ENCODE measurements at regions not wholly inside any gene's neighbourhood (a gene's known extent, or its start where the extent isn't known, plus 50 kb on each side); places are given as distances from the start of the nearest gene placed in this dataset.
"Not testable (repeated sequence)": the region's sequence is repeated elsewhere in the genome, so short reads cannot be mapped to it uniquely, and the experiment has no call there.

GRCh38 chr13:62388515-62388914 lies 972.9 kb upstream of the PCDH20 start:
- Histone ChIP-seq H3K9me3 (no peaks in the 10 kb centered on the region), H3K4me3 (no peak overlapping the region), H3K36me3 (no peaks in the 10 kb centered on the region), H4K20me1 (no peaks in the 10 kb centered on the region), H3K9ac (no peak overlapping the region), H3K4me2 (no peak overlapping the region), H3K4me1 (no peaks in the 10 kb centered on the region), H3K27me3 (no peaks in the 10 kb centered on the region), H3K27ac (no peak overlapping the region)
- no peak for TF ChIP-seq Cebpa-rat (IDR thresholded peaks at IDR 0.05)

DNA sequence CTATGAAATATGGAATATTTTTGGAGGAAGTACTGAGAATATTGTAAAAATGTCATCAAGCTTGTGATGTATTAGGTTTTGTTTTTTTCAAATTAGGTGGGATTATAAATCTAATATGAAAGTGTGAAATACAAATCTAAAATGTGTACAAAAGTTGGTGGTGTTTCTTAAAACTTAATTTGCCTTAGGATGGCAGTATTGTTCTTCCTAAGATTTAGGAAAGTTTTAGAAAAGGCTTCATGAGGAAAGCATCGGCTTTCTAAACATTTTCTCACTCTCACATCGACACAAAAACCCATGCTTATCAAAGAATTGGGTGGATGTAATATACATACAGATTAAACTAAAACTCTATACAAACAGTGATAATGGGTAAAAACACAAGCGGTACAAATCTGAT lies 972.0 kb upstream of the PCDH20 start:
- no peak overlapping the region for H3K27ac ChIP-seq
- no peak overlapping the region for H3K4me2 ChIP-seq
- no peak for TF ChIP-seq Cebpa-rat (IDR thresholded peaks at IDR 0.05)
- no peaks in the 10 kb centered on the region for H3K4me1 ChIP-seq
- no peak overlapping the region for H3K9ac ChIP-seq
- H3K27me3 ChIP-seq, result no peaks in the 10 kb centered on the region
- no peak overlapping the region for H3K4me3 ChIP-seq
- H3K36me3 ChIP-seq, result no peaks in the 10 kb centered on the region
- H4K20me1 ChIP-seq, result no peaks in the 10 kb centered on the region
- no peaks in the 10 kb centered on the region for H3K9me3 ChIP-seq

GRCh38 chr13:62379241-62379640 lies 963.6 kb upstream of the PCDH20 start:
- H3K27me3 ChIP-seq, H3K9me3 ChIP-seq, H3K27ac ChIP-seq, H3K4me2 ChIP-seq, H3K9ac ChIP-seq, H3K36me3 ChIP-seq, H3K4me3 ChIP-seq, H3K4me1 ChIP-seq, H4K20me1 ChIP-seq: not testable (repeated sequence)

DNA sequence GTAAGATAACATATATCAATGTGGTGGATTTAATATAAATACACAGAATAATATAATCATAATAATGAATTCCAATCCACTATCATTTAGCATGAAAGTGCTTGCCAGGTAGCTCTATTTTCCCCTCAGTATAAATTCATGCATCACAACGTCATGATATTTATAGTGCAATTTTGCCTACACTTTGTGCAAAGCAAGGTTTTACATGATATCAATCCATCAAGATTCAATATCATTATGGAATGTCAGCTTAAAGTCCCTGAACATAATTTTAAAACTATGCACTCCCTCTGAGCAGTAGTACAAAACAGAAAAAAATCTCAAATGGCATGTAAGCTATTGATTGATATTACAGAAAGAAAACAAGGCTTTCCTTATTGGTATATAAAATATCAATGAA lies 962.2 kb upstream of the PCDH20 start:
- no peak for TF ChIP-seq Cebpa-rat (IDR thresholded peaks at IDR 0.05)
- Histone ChIP-seq H3K4me1 (no peaks in the 10 kb centered on the region), H3K27me3 (no peaks in the 10 kb centered on the region), H3K27ac (no peak overlapping the region), H3K4me2 (no peak overlapping the region), H3K36me3 (no peaks in the 10 kb centered on the region), H3K4me3 (no peak overlapping the region), H3K9me3 (0 out of 2 replicates have a peak, but pooled peaks cover 3% of the 10 kb centered on the region), H3K9ac (no peak overlapping the region), H4K20me1 (no peaks in the 10 kb centered on the region)

GRCh38 chr13:62375653-62376052 lies 960.0 kb upstream of the PCDH20 start:
- Histone ChIP-seq H3K36me3 (no peaks in the 10 kb centered on the region), H3K9me3 (0 out of 2 replicates have a peak, but pooled peaks cover 3% of the 10 kb centered on the region), H3K4me3 (no peak overlapping the region), H3K27ac (no peak overlapping the region), H3K9ac (no peak overlapping the region), H3K27me3 (no peaks in the 10 kb centered on the region), H3K4me1 (no peaks in the 10 kb centered on the region), H4K20me1 (no peaks in the 10 kb centered on the region), H3K4me2 (no peak overlapping the region)
- no peak for TF ChIP-seq Cebpa-rat (IDR thresholded peaks at IDR 0.05)

DNA sequence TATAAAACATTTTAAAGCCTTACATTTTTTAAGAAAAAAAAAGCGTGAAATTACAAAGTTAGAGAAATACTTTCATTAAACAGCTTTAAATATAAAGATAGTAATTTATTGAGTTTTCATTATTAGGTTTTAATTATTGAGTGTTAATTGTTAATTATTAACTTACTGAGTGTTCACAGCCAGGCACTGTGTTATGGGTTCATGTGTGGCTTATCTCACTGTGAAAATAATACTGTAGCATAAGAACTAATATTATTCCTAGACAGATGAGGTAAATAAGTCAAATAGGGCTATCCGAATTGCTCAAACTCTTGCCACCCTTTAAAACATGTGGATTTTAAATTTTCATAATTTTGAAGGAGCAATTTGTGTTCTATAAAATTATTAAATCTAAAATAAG lies 956.1 kb upstream of the PCDH20 start:
- Histone ChIP-seq H3K4me3 (no peak overlapping the region), H3K27ac (no peak overlapping the region), H3K9me3 (peaks cover 8% of the 10 kb centered on the region; the same call in 1 of the 2 replicates), H3K4me2 (no peak overlapping the region), H3K4me1 (no peaks in the 10 kb centered on the region), H3K36me3 (no peaks in the 10 kb centered on the region), H4K20me1 (no peaks in the 10 kb centered on the region), H3K27me3 (no peaks in the 10 kb centered on the region), H3K9ac (no peak overlapping the region)
- TF ChIP-seq Cebpa-rat (IDR thresholded peaks at IDR 0.05), result no peak

DNA sequence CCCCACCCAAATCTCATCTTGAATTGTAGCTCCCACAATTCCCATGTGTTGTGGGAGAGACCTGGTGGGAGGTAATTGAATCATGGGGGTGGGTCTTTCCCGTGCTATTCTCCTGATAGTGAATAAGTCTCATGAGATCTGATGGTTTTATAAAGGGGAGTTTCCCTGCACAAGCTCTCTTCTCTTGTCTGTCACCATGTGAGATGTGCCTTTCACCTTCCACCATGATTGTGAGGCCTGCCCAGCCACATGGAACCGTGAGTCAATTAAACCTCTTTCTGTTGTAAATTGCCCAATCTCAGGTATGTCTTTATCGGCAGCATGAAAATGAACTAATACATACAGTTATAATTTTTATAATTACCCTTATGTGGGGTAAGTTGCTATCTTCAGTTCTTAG lies 952.3 kb upstream of the PCDH20 start:
- not testable (repeated sequence) for H3K36me3 ChIP-seq, H3K27ac ChIP-seq, H3K9me3 ChIP-seq, H3K4me3 ChIP-seq, H4K20me1 ChIP-seq, H3K4me1 ChIP-seq, H3K9ac ChIP-seq, H3K27me3 ChIP-seq, H3K4me2 ChIP-seq

DNA sequence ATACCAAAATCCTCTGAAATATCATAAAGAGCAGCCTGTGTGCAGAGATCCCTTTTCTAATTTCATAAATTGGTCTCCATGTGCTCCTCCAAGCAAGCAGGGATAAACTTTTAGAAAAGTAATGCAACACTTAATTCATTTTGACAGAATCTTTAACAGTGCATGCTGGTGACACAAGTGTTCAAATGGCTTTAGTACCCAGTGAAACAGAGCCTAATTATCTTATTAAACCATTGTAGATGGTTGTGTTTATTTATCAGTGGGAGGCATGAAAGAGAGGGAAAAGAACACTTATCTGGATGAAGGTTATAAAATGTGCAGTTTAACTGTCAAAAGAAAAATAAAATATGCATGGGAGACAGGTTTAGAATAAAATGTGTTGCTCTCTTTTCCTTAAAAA lies 945.0 kb upstream of the PCDH20 start:
- H3K4me1 ChIP-seq, result no peaks in the 10 kb centered on the region
- no peaks in the 10 kb centered on the region for H3K9me3 ChIP-seq
- no peak for TF ChIP-seq Cebpa-rat (IDR thresholded peaks at IDR 0.05)
- no peaks in the 10 kb centered on the region for H4K20me1 ChIP-seq
- no peaks in the 10 kb centered on the region for H3K27me3 ChIP-seq
- no peak overlapping the region for H3K27ac ChIP-seq
- no peaks in the 10 kb centered on the region for H3K36me3 ChIP-seq
- no peak overlapping the region for H3K4me3 ChIP-seq
- H3K4me2 ChIP-seq, result no peak overlapping the region
- no peak overlapping the region for H3K9ac ChIP-seq

- Histone ChIP-seq H4K20me1 (no peaks in the 10 kb centered on the region), H3K4me2 (no peak overlapping the region), H3K4me1 (no peaks in the 10 kb centered on the region), H3K9ac (no peak overlapping the region), H3K36me3 (no peaks in the 10 kb centered on the region), H3K4me3 (no peak overlapping the region), H3K9me3 (no peaks in the 10 kb centered on the region), H3K27ac (no peak overlapping the region), H3K27me3 (no peaks in the 10 kb centered on the region)
- no peak for TF ChIP-seq Cebpa-rat (IDR thresholded peaks at IDR 0.05)
Observed at GRCh38 chr13:62358646-62358932, 942.9 kb upstream of the PCDH20 start.

DNA sequence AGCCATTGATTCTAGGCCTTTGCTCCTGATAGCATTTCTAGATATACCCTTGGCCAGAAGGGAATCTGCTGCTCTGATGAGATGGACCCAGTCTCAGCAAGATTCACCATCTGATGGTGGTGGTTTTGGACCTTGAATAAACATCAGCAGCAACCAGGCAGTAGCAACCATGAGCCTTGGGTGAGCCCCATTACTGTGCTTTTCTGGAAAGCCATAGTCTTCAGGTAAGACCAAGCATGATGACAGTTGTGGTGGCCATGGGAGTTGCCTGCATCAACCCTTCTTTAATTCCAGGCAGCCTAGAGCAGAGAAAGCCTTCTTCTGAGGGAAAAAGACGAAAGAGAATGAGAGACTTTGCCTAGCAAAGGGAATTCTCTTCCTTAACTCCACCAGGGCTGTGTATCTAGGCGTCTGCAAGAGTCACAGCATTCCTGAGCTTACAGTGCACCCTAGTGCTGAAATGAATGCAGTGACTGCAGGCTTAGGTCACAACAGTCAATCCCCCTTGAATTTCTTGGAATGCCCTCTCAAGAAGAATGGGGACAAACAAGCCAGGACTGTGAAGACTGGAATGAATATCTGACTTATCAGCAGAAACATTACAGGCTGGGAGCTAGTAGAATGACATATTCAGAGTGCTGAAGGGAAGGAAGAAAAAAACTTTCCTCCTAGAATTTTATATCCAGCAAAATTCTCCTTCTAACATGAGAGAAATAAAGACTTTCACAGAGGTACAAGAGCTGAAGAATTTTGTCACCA lies 942.4 kb upstream of the PCDH20 start:
- Histone ChIP-seq H3K4me2 (no peak overlapping the region), H3K27me3 (no peaks in the 10 kb centered on the region), H4K20me1 (no peaks in the 10 kb centered on the region), H3K36me3 (no peaks in the 10 kb centered on the region), H3K9me3 (no peaks in the 10 kb centered on the region), H3K4me3 (no peak overlapping the region), H3K27ac (no peak overlapping the region), H3K4me1 (no peaks in the 10 kb centered on the region), H3K9ac (no peak overlapping the region)
- no peak for TF ChIP-seq Cebpa-rat (IDR thresholded peaks at IDR 0.05)

GRCh38 chr13:62356977-62357376 lies 941.3 kb upstream of the PCDH20 start:
- Histone ChIP-seq H3K27me3 (no peaks in the 10 kb centered on the region), H3K27ac (no peak overlapping the region), H3K4me3 (no peak overlapping the region), H3K4me2 (no peak overlapping the region), H4K20me1 (no peaks in the 10 kb centered on the region), H3K4me1 (no peaks in the 10 kb centered on the region), H3K9me3 (no peaks in the 10 kb centered on the region), H3K36me3 (no peaks in the 10 kb centered on the region), H3K9ac (no peak overlapping the region)
- no peak for TF ChIP-seq Cebpa-rat (IDR thresholded peaks at IDR 0.05)

Measured in BLaER1 (cell line).